Coronary artery (tissue), 2 donors: ENCODE measurements at regions not wholly inside any gene's neighbourhood (a gene's known extent, or its start where the extent isn't known, plus 50 kb on each side); places are given as distances from the start of the nearest gene placed in this dataset.

Source experiments
- DNase-seq: peaks from one replicate; pipeline ENCODE4 v3.0.0-alpha.2; 2017; ENCODE audit warnings: low spot score
- H3K27ac ChIP-seq, 2 donors: fragments of 200-600 bp; sonication (generic); one replicate each; pipeline ENCODE4 v1.5.1; 2016 to 2019
- H3K4me3 ChIP-seq: fragments of 200-600 bp; sonication (generic); 2 replicates; pipeline ENCODE4 v1.5.1; 2016; ENCODE audit warnings: mild to moderate bottlenecking, moderate library complexity
- CTCF ChIP-seq: fragments of 200-600 bp; sonication (generic); IDR thresholded peaks from one replicate; pipeline ENCODE4 v1.5.1; 2019; ENCODE audit warnings: antibody characterized with exemption

- no peak overlapping the region for H3K27ac ChIP-seq
- no peak for DNase-seq
- no peak for TF ChIP-seq CTCF
- no peak overlapping the region for H3K4me3 ChIP-seq
Observed at GRCh38 chr11:70491696-70492472, 93.6 kb downstream of the CTTN start.

DNA sequence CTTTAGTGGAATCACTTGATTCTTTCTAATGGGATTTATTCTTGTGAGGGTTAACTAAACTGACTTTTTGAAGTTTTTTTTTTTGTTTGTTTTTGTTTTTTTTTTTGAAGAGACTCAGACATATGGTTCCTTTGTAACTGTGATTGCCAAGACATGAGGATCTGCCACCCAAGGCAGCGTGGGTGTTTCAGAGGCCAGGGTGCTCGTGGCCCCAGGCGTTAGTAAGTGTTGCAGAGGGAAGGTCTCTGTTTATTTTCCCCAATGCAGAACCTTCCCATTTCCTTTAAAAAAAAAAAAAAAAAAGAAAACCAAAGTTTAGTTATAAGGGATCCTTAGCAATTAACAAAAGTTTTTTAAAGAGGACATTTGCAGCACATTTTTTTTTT is 94.8 kb downstream of the CTTN start:
- H3K4me3 ChIP-seq, result no peak overlapping the region
- H3K27ac ChIP-seq, result no peak overlapping the region
- TF ChIP-seq CTCF, result no peak
- no peak for DNase-seq

GRCh38 chr11:70493891-70494290 is 95.6 kb downstream of the CTTN start:
- no peak for DNase-seq
- no peak for TF ChIP-seq CTCF
- H3K4me3 ChIP-seq, result no peak overlapping the region
- no peak overlapping the region for H3K27ac ChIP-seq

GRCh38 chr11:70494559-70495350 is 96.4 kb downstream of the CTTN start:
- TF ChIP-seq CTCF, result no peak
- H3K4me3 ChIP-seq, result no peak overlapping the region
- DNase-seq, result no peak
- no peak overlapping the region for H3K27ac ChIP-seq

- TF ChIP-seq CTCF, result no peak
- Histone ChIP-seq H3K27ac (no peak overlapping the region), H3K4me3 (no peak overlapping the region)
- DNase-seq, result no peak
Observed at GRCh38 chr11:70495351-70496310, 97.3 kb downstream of the CTTN start.

GRCh38 chr11:70496591-70497535 is 98.5 kb downstream of the CTTN start:
- DNase-seq, result no peak
- no peak overlapping the region for H3K27ac ChIP-seq
- no peak for TF ChIP-seq CTCF
- no peak overlapping the region for H3K4me3 ChIP-seq
